ENCODE measurements at regions not wholly inside any gene's neighbourhood (a gene's known extent, or its start where the extent isn't known, plus 50 kb on each side); places are given as distances from the start of the nearest gene placed in this dataset.

DNA sequence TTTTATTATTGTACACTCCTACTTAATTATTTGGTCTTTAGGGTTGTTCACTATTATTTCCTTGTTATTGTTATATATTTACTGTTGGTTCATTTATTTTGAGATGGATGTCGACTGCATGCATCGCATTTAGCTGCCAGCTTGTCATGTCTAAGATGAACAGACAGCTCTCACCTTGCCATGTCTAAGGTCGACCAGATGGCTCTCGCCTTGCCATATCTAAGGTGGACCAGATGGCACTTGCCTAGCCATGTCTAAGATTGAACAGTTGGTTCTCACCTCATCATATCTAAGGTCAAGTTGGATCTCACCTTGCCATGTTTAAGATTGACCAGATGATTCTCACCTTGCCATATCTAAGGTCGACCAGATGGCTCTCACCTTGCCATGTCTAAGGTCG is 1440.9 kb downstream of the UQCRFS1 start (continued):
- TF ChIP-seq, protein P1, sequence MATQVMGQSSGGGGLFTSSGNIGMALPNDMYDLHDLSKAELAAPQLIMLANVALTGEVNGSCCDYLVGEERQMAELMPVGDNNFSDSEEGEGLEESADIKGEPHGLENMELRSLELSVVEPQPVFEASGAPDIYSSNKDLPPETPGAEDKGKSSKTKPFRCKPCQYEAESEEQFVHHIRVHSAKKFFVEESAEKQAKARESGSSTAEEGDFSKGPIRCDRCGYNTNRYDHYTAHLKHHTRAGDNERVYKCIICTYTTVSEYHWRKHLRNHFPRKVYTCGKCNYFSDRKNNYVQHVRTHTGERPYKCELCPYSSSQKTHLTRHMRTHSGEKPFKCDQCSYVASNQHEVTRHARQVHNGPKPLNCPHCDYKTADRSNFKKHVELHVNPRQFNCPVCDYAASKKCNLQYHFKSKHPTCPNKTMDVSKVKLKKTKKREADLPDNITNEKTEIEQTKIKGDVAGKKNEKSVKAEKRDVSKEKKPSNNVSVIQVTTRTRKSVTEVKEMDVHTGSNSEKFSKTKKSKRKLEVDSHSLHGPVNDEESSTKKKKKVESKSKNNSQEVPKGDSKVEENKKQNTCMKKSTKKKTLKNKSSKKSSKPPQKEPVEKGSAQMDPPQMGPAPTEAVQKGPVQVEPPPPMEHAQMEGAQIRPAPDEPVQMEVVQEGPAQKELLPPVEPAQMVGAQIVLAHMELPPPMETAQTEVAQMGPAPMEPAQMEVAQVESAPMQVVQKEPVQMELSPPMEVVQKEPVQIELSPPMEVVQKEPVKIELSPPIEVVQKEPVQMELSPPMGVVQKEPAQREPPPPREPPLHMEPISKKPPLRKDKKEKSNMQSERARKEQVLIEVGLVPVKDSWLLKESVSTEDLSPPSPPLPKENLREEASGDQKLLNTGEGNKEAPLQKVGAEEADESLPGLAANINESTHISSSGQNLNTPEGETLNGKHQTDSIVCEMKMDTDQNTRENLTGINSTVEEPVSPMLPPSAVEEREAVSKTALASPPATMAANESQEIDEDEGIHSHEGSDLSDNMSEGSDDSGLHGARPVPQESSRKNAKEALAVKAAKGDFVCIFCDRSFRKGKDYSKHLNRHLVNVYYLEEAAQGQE (IDR thresholded peaks at IDR 0.05; ENCODE audit: low read depth, low read length): no peak
- no peak for TF ChIP-seq NFYA (IDR thresholded peaks at IDR 0.05; ENCODE audit: borderline replicate concordance, low read depth, low read length)
- TF ChIP-seq, protein P2, sequence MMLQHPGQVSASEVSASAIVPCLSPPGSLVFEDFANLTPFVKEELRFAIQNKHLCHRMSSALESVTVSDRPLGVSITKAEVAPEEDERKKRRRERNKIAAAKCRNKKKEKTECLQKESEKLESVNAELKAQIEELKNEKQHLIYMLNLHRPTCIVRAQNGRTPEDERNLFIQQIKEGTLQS (IDR thresholded peaks at IDR 0.05; ENCODE audit: borderline replicate concordance, extremely low read depth, low read depth, low read length): no peak

DNA sequence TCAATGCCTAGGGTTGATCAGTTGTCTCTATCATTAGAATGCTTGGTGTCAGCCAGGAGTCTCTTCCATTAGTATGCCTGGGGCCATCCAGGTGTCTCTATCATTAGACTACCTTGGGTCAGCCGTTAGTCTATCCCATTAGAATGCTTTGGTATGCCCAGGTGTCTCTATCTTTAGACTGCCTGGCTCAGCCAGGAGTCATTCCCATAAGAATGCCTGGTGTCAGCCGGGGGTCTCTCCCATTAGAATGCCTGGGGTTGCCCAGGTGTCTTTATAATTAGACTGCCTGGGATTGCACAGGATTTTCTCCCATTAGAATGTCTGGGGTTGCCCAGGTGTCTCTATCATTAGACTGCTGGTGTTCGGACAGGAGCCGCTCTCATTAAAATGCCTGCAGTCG is 1442.9 kb downstream of the UQCRFS1 start:
- no peaks in the 10 kb centered on the region for H3K79me2 ChIP-seq (ENCODE audit: control insufficient read depth, insufficient read depth, low read length)
- no peak overlapping the region for H3K4me2 ChIP-seq (ENCODE audit: control insufficient read depth, insufficient read depth)
- no peak overlapping the region for H3K9ac ChIP-seq (ENCODE audit: control insufficient read depth, insufficient read depth, low read length)
- no peak overlapping the region for H3K27ac ChIP-seq (ENCODE audit: control insufficient read depth, insufficient read depth)
- CTCF ChIA-PET: interaction anchor here (0.7 kb wide), 1 partner anchor 84 kb away, joined by 3 read pairs; no protein-coding TSS in a partner anchor
- no peak overlapping the region for H2AFZ ChIP-seq (ENCODE audit: control insufficient read depth, low read depth, low read length)
- no peaks in the 10 kb centered on the region for H3K27me3 ChIP-seq (replicated peaks in 1 of 2; ENCODE audit: control insufficient read depth in 2 of 2, insufficient read depth in 2 of 2, low read length in 1 of 2)
- no peaks in the 10 kb centered on the region for H4K20me1 ChIP-seq (ENCODE audit: control insufficient read depth, insufficient read depth)
- SMC1A ChIA-PET (ENCODE audit: uncharacterized antibody, unreplicated experiment): no interaction called here
- no TSS peak for BruUV-seq (replicated peaks)
- no peaks in the 10 kb centered on the region for H3K4me1 ChIP-seq (ENCODE audit: control insufficient read depth, insufficient read depth, low read length)
- no peak for DNase-seq (ENCODE audit: low read depth, low spot score)
- no peak for FAIRE-seq
- no peak overlapping the region for H3K4me3 ChIP-seq
- in situ Hi-C loops (cut with MboI): no loop called here
- no peaks in the 10 kb centered on the region for H3K36me3 ChIP-seq (ENCODE audit: control insufficient read depth in 2 of 2, insufficient read depth in 2 of 2, low read length in 1 of 2)
- H3K9me3 ChIP-seq (replicated peaks; ENCODE audit: control insufficient read depth, insufficient read depth, low read length): peaks cover 3% of the 10 kb centered on the region; the same call in 2 of the 3 replicates
- RAD21 ChIA-PET (ENCODE audit: unreplicated experiment): no interaction called here
- intact Hi-C loops (cut with micrococcal nuclease; ENCODE audit: unreplicated experiment): no loop called here
- POLR2A ChIA-PET: no interaction called here
- no peak for TF ChIP-seq CBFB (IDR thresholded peaks at IDR 0.05; ENCODE audit: low read depth)
- no peak for TF ChIP-seq POLR2A (IDR thresholded peaks at IDR 0.05; ENCODE audit: low read depth, low read length)
- no peak for TF ChIP-seq YY1 (IDR thresholded peaks at IDR 0.05; ENCODE audit: low read depth, low read length)
- no peak for TF ChIP-seq SREBF1 (IDR thresholded peaks at IDR 0.05; ENCODE audit: low read length)
- no peak for TF ChIP-seq BACH1 (IDR thresholded peaks at IDR 0.05; ENCODE audit: borderline replicate concordance)
- no peak for TF ChIP-seq HDAC6 (IDR thresholded peaks at IDR 0.05; ENCODE audit: unreplicated experiment)
- TF ChIP-seq PML (IDR thresholded peaks at IDR 0.05; ENCODE audit: low read length): no peak
- TF ChIP-seq EZH2 (IDR thresholded peaks at IDR 0.05; ENCODE audit: borderline replicate concordance, control insufficient read depth, low read depth, low read length): no peak
- no peak for TF ChIP-seq NR2C2 (IDR thresholded peaks at IDR 0.05; ENCODE audit: borderline replicate concordance, control insufficient read depth, insufficient read length, low read depth)
- TF ChIP-seq RB1 (IDR thresholded peaks at IDR 0.05; ENCODE audit: borderline replicate concordance): no peak
- WGBS (ENCODE audit: insufficient coverage, insufficient replicate concordance, low lambda C conversion rate, missing lambda C conversion rate): 69% methylated on average over 5 of the region's 5 CpGs
- ATAC-seq: no peak
